ENCODE measurements at regions not wholly inside any gene's neighbourhood (a gene's known extent, or its start where the extent isn't known, plus 50 kb on each side); places are given as distances from the start of the nearest gene placed in this dataset.
"Not testable (repeated sequence)": the region's sequence is repeated elsewhere in the genome, so short reads cannot be mapped to it uniquely, and the experiment has no call there.

GRCh38 chr5:171543148-171543815 lies 123.8 kb downstream of the FGF18 start:
- DNase-seq: no peak

- DNase-seq: no peak
These were observed 125.7 kb downstream of the FGF18 start for GRCh38 chr5:171544913-171545765.

- DNase-seq: no peak
These were observed 129.8 kb downstream of the FGF18 start for GRCh38 chr5:171549274-171549673.

GRCh38 chr5:171553817-171554216 lies 134.4 kb downstream of the FGF18 start:
- not testable (repeated sequence) for DNase-seq

- no peak for DNase-seq
These were observed 135.7 kb downstream of the FGF18 start for GRCh38 chr5:171555160-171555559.

- DNase-seq: no peak
These were observed 143.4 kb downstream of the FGF18 start for GRCh38 chr5:171562822-171563221.

GRCh38 chr5:171568389-171568788 lies 148.9 kb downstream of the FGF18 start:
- no peak for DNase-seq

- no peak for DNase-seq
These were observed 149.7 kb downstream of the FGF18 start for GRCh38 chr5:171569065-171569712.

- DNase-seq: no peak
These were observed 150.9 kb downstream of the FGF18 start for GRCh38 chr5:171570244-171570825.

GRCh38 chr5:171571663-171572062 lies 152.2 kb downstream of the FGF18 start:
- DNase-seq: no peak

- no peak for DNase-seq
These were observed 153.6 kb downstream of the FGF18 start for GRCh38 chr5:171573021-171573420.

- no peak for DNase-seq
These were observed 154.2 kb downstream of the FGF18 start for GRCh38 chr5:171573451-171574225.

GRCh38 chr5:171574376-171574775 lies 154.9 kb downstream of the FGF18 start:
- no peak for DNase-seq

GRCh38 chr5:171575386-171575785 lies 155.9 kb downstream of the FGF18 start:
- no peak for DNase-seq

GRCh38 chr5:171575808-171576207 lies 156.4 kb downstream of the FGF18 start:
- no peak for DNase-seq

- DNase-seq: no peak
These were observed 157.8 kb downstream of the FGF18 start for GRCh38 chr5:171577042-171577758.

GRCh38 chr5:171578049-171578828 lies 158.8 kb downstream of the FGF18 start:
- DNase-seq: no peak

- no peak for DNase-seq
These were observed 159.5 kb downstream of the FGF18 start for GRCh38 chr5:171578829-171579491.

- DNase-seq: no peak
These were observed 160.5 kb downstream of the FGF18 start for GRCh38 chr5:171579976-171580411.

- no peak for DNase-seq
These were observed 161.2 kb downstream of the FGF18 start for GRCh38 chr5:171580502-171581265.
